GM12872 (cell line): ENCODE measurements at regions not wholly inside any gene's neighbourhood (a gene's known extent, or its start where the extent isn't known, plus 50 kb on each side); places are given as distances from the start of the nearest gene placed in this dataset.

ENCODE experiments used
- CTCF ChIP-seq: IDR thresholded peaks from 3 replicates; pipeline ENCODE4 v1.5.1; 2011; ENCODE audit warnings: low read depth, mild to moderate bottlenecking, low read length, moderate library complexity; ENCODE audit not compliant: insufficient read depth

- TF ChIP-seq CTCF = no peak
Observed at GRCh38 chr14:27725482-27725881, 1041.1 kb upstream of the FOXG1 start.

GRCh38 chr14:27727251-27727770 is 1039.3 kb upstream of the FOXG1 start:
- no peak for TF ChIP-seq CTCF

- no peak for TF ChIP-seq CTCF
Observed at GRCh38 chr14:27730204-27730603, 1036.4 kb upstream of the FOXG1 start.

GRCh38 chr14:27739657-27740156 is 1026.9 kb upstream of the FOXG1 start:
- TF ChIP-seq CTCF = no peak

- TF ChIP-seq CTCF = no peak
Observed at GRCh38 chr14:27750114-27750513, 1016.5 kb upstream of the FOXG1 start.

- TF ChIP-seq CTCF = no peak
Observed at GRCh38 chr14:27836386-27836785, 930.2 kb upstream of the FOXG1 start.

- TF ChIP-seq CTCF = no peak
Observed at GRCh38 chr14:27845241-27845850, 921.2 kb upstream of the FOXG1 start.
